B cell (primary cell): ENCODE measurements at regions not wholly inside any gene's neighbourhood (a gene's known extent, or its start where the extent isn't known, plus 50 kb on each side); places are given as distances from the start of the nearest gene placed in this dataset.

Experiments used
- ATAC-seq: fragments of 200-7000 bp; cut with Tn5 transposase; one replicate; pipeline ENCODE4 v1.10.0; 2021; ENCODE audit warnings: low read depth, mild to moderate bottlenecking, moderate number of reproducible peaks, moderate library complexity
- CTCF ChIA-PET: fragments of 350-600 bp; sonication (Branson Sonifier 250); formaldehyde crosslinking; loops from one replicate; lab custom pipeline; 2021; ENCODE audit warnings: antibody characterized with exemption, inconsistent platforms; lab: Charles Lee
- POLR2A ChIA-PET: fragments of 350-600 bp; sonication (Branson Sonifier 250); formaldehyde crosslinking; loops from one replicate; lab custom pipeline; 2021; ENCODE audit warnings: antibody characterized with exemption; lab: Charles Lee
- DNase-seq: peaks from one replicate; pipeline ENCODE4 v3.0.0; 2013
- H2AFZ ChIP-seq: 2 replicates; pipeline ENCODE4 v1.6.1; 2012; ENCODE audit warnings: mild to moderate bottlenecking, low read depth, low read length; ENCODE audit not compliant: insufficient read depth, poor library complexity, severe bottlenecking
- H3K27ac ChIP-seq, 2 donors: 1 replicate in 1 of 2; 2 replicates in 1 of 2; pipeline ENCODE4 v1.5.1; 2012 to 2013; ENCODE audit warnings: low read length in 2 of 2, mild to moderate bottlenecking in 2 of 2, moderate library complexity in 1 of 2
- H3K27me3 ChIP-seq, 4 experiments: fragments of 200-600 bp in 1 of 4; sonication (generic) in 1 of 4; replicated peaks in 1 of 4; 1 replicate in 2 of 4; 2 replicates in 2 of 4; pipeline versions ENCODE4 v1.6.1 to v1.7.0; 2013 to 2016; ENCODE audit warnings: low read length in 3 of 4, mild to moderate bottlenecking in 2 of 4, mixed read lengths in 1 of 4, moderate library complexity in 1 of 4; ENCODE audit not compliant: insufficient read depth in 4 of 4, control insufficient read depth in 3 of 4; ENCODE audit errors: control extremely low read depth in 1 of 4
- H3K36me3 ChIP-seq, 2 experiments: replicated peaks in 1 of 2; 1 replicate in 1 of 2; 2 replicates in 1 of 2; pipeline versions ENCODE4 v1.6.1 to v1.7.1; 2013; ENCODE audit warnings: low read length in 1 of 2; ENCODE audit not compliant: insufficient read depth in 2 of 2, control insufficient read depth in 1 of 2; ENCODE audit errors: control extremely low read depth in 1 of 2, extremely low read depth in 1 of 2
- H3K4me1 ChIP-seq, 2 donors: fragments of 200-600 bp in 1 of 2; sonication (generic) in 1 of 2; 1 replicate in 1 of 2; 2 replicates in 1 of 2; pipeline versions ENCODE4 v1.5.1 to v1.6.1; 2013 to 2017; ENCODE audit warnings: low read length in 2 of 2; ENCODE audit not compliant: control insufficient read depth in 2 of 2, insufficient read depth in 2 of 2
- H3K4me2 ChIP-seq: replicated peaks from 2 replicates; pipeline ENCODE3; 2012; ENCODE audit warnings: mild to moderate bottlenecking, low read depth, low read length; ENCODE audit not compliant: poor library complexity, severe bottlenecking
- H3K4me3 ChIP-seq, 5 experiments: fragments of 200-600 bp in 1 of 5; sonication (generic) in 1 of 5; 1 replicate in 3 of 5; 2 replicates in 2 of 5; pipeline versions ENCODE4 v1.5.1 to v1.7.0; 2011 to 2016; ENCODE audit warnings: low read length in 4 of 5, mild to moderate bottlenecking in 4 of 5, low read depth in 2 of 5, control low read depth in 1 of 5, moderate library complexity in 1 of 5; ENCODE audit not compliant: insufficient read depth in 1 of 5; ENCODE audit errors: control extremely low read depth in 1 of 5, extremely low read depth in 1 of 5
- H3K79me2 ChIP-seq: fragments of 200-600 bp; sonication (generic); one replicate; pipeline ENCODE4 v1.6.0; 2016; ENCODE audit warnings: low read length; ENCODE audit not compliant: control insufficient read depth, insufficient read depth
- H3K9ac ChIP-seq: fragments of 200-600 bp; sonication (generic); 2 replicates; pipeline ENCODE4 v1.6.1; 2017; ENCODE audit warnings: mild to moderate bottlenecking, low read length, moderate library complexity
- H3K9me3 ChIP-seq, 3 donors: one replicate each; pipeline versions ENCODE4 v1.6.1 to v1.7.1; 2013; ENCODE audit warnings: low read length in 2 of 3; ENCODE audit not compliant: control insufficient read depth in 2 of 3, insufficient read depth in 1 of 3; ENCODE audit errors: control extremely low read depth in 1 of 3
- H4K20me1 ChIP-seq: 2 replicates; pipeline ENCODE4 v1.6.0; 2012; ENCODE audit warnings: mild to moderate bottlenecking, low read length; ENCODE audit not compliant: insufficient read depth, control insufficient read depth, poor library complexity, severe bottlenecking
- H3K27ac Mint-ChIP-seq: one replicate; pipeline ENCODE4 v1.8.0; 2021; ENCODE audit warnings: mixed read lengths
- H3K27me3 Mint-ChIP-seq: one replicate; pipeline ENCODE4 v1.8.0; 2021; ENCODE audit warnings: mixed read lengths
- H3K4me1 Mint-ChIP-seq: one replicate; pipeline ENCODE4 v1.8.0; 2021; ENCODE audit warnings: mixed read lengths
- H3K4me3 Mint-ChIP-seq: one replicate; pipeline ENCODE4 v1.8.0; 2021; ENCODE audit warnings: mixed read lengths
- H3K9me3 Mint-ChIP-seq: one replicate; pipeline ENCODE4 v1.8.0; 2022; ENCODE audit warnings: mixed read lengths; ENCODE audit not compliant: insufficient read depth
- EZH2 ChIP-seq: IDR thresholded peaks from 2 replicates; pipeline ENCODE4 v1.6.1; 2012; ENCODE audit warnings: borderline replicate concordance, low read depth, mild to moderate bottlenecking, moderate library complexity, low read length; ENCODE audit not compliant: insufficient read depth, poor library complexity, severe bottlenecking
- WGBS: methylation state at CpG from one replicate; pipeline ENCODE4 v1.1.5; 2013; ENCODE audit warnings: missing lambda C conversion rate; ENCODE audit not compliant: insufficient coverage; 5-methylcytosine and 5-hydroxymethylcytosine counted together
- intact Hi-C: fragments of 100-400 bp; cut with micrococcal nuclease; formaldehyde crosslinking; loops from one replicate; pipeline ENCODE4 v1.10.0; 2022
- TF ChIP-seq, protein P1 (sequence below): fragments of 200-600 bp; IDR thresholded peaks from one replicate; pipeline ENCODE4 v1.8.0; 2022; ENCODE audit warnings: antibody characterized with exemption, mild to moderate bottlenecking

DNA sequence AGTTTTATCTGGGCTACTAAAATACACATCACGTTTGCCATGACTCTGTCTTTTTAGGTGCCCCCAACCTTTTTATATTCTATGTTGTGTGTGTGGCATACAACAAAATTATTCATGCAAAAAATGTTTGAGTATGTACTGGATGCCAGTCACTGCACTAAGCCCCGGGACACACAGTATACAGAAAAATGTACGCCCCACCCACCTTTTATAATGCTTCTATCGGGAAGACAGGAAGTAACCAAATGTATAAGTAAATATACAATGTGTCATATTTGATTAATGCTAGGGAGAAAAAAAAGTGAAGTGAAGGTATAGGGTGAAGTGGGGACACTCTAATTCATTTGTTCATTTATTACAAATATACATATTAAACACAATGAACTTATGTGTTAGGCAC, 503.4 kb upstream of the MDFIC2 start:
- DNase-seq (no peak), ATAC-seq (no peak)
- Histone ChIP-seq H3K27ac (no peak overlapping the region), H3K9me3 (peaks cover 0 to 5% (median 3%) of the 10 kb centered on the region in 3 donors), H3K36me3 (no peaks in the 10 kb centered on the region), H3K9ac (no peak overlapping the region), H3K4me1 (no peaks in the 10 kb centered on the region), H2AFZ (no peak overlapping the region), H3K4me2 (no peak overlapping the region), H3K27me3 (peaks cover 0 to 4% (median 0%) of the 10 kb centered on the region in 4 experiments), H3K79me2 (no peaks in the 10 kb centered on the region), H4K20me1 (no peaks in the 10 kb centered on the region), H3K4me3 (no peak overlapping the region)
- ChIA-PET POLR2A (no interaction called here), CTCF (no interaction called here)
- Mint-ChIP-seq H3K9me3 (no peaks in the 10 kb centered on the region), H3K27ac (no peak overlapping the region), H3K4me1 (no peaks in the 10 kb centered on the region), H3K4me3 (no peak overlapping the region), H3K27me3 (no peaks in the 10 kb centered on the region)
- TF ChIP-seq, protein P1, sequence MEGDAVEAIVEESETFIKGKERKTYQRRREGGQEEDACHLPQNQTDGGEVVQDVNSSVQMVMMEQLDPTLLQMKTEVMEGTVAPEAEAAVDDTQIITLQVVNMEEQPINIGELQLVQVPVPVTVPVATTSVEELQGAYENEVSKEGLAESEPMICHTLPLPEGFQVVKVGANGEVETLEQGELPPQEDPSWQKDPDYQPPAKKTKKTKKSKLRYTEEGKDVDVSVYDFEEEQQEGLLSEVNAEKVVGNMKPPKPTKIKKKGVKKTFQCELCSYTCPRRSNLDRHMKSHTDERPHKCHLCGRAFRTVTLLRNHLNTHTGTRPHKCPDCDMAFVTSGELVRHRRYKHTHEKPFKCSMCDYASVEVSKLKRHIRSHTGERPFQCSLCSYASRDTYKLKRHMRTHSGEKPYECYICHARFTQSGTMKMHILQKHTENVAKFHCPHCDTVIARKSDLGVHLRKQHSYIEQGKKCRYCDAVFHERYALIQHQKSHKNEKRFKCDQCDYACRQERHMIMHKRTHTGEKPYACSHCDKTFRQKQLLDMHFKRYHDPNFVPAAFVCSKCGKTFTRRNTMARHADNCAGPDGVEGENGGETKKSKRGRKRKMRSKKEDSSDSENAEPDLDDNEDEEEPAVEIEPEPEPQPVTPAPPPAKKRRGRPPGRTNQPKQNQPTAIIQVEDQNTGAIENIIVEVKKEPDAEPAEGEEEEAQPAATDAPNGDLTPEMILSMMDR, result no peak
- no peak for TF ChIP-seq EZH2
- intact Hi-C loops, result no loop called here
- WGBS, result no CpG with 5 or more reads among the region's 4 CpGs

DNA sequence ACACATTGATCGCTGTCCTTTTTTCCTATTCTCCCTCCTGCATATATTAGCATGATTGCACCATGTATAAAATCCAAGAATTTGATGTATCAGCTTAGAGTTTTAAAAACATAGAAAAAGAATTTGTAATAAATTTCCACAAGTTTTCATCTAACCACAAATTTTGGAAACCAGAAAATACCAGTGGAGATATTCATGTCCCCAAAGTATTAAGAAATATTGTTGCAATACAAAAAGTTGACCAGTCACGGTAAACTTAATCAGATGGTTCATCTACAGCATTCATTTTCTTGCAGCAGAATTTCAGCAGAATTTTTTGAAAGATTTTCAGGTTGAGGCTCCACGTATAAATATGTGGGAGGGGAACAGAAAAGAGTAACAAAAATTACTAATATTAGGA, 500.9 kb upstream of the MDFIC2 start:
- Histone ChIP-seq H3K4me3 (no peak overlapping the region), H3K9me3 (peaks cover 0 to 5% (median 3%) of the 10 kb centered on the region in 3 donors), H3K9ac (no peak overlapping the region), H3K4me1 (no peaks in the 10 kb centered on the region), H3K27me3 (peaks cover 0 to 4% (median 0%) of the 10 kb centered on the region in 4 experiments), H3K79me2 (no peaks in the 10 kb centered on the region), H4K20me1 (no peaks in the 10 kb centered on the region), H3K4me2 (no peak overlapping the region), H3K27ac (no peak overlapping the region), H3K36me3 (no peaks in the 10 kb centered on the region), H2AFZ (no peak overlapping the region)
- TF ChIP-seq EZH2, result no peak
- TF ChIP-seq, protein P1, result no peak
- POLR2A ChIA-PET, result no interaction called here
- no peak for DNase-seq
- Mint-ChIP-seq H3K27ac (no peak overlapping the region), H3K27me3 (peaks cover 1% of the 10 kb centered on the region), H3K4me1 (no peaks in the 10 kb centered on the region), H3K4me3 (no peak overlapping the region), H3K9me3 (no peaks in the 10 kb centered on the region)
- intact Hi-C loops, result no loop called here
- CTCF ChIA-PET, result no interaction called here
- no peak for ATAC-seq
- no CpG with 5 or more reads among the region's 3 CpGs for WGBS
